H1 (cell line): ENCODE measurements at regions not wholly inside any gene's neighbourhood (a gene's known extent, or its start where the extent isn't known, plus 50 kb on each side); places are given as distances from the start of the nearest gene placed in this dataset.
A peak's percentile ranks its signal among the peaks of the same experiment; 100 is the strongest.

Source experiments
- CTCF ChIA-PET: fragments of 300-600 bp; sonication (Branson Sonifier 250); formaldehyde crosslinking; loops from one replicate; lab custom pipeline; 2021; ENCODE audit not compliant: partially characterized antibody; lab: Charles Lee
- POLR2A ChIA-PET: fragments of 300-600 bp; sonication (Branson Sonifier 250); formaldehyde crosslinking; loops from one replicate; lab custom pipeline; 2021; ENCODE audit warnings: inconsistent platforms; ENCODE audit not compliant: partially characterized antibody; lab: Charles Lee
- DNase-seq, 2 experiments: peaks; one replicate each; pipeline versions ENCODE4 v3.0.0 to v3.0.0-alpha.2; 2010 to 2022; ENCODE audit warnings: low spot score in 2 of 2, low read depth in 1 of 2, mixed read lengths in 1 of 2
- FAIRE-seq: peaks from 2 replicates; lab custom pipeline; 2011; peaks lifted over from hg19 to GRCh38; lab: Jason Lieb, UNC
- H2AFZ ChIP-seq: 2 replicates; pipeline ENCODE4 v1.8.1; 2012; ENCODE audit warnings: low read length, inconsistent platforms
- H2AK5ac ChIP-seq: 2 replicates; pipeline ENCODE4 v1.6.1; 2013; ENCODE audit warnings: low read depth, low read length
- H2BK120ac ChIP-seq: replicated peaks from 2 replicates; pipeline ENCODE3; 2013; ENCODE audit warnings: low read depth, low read length, inconsistent platforms
- H2BK12ac ChIP-seq: 2 replicates; pipeline ENCODE4 v1.6.1; 2013; ENCODE audit warnings: low read depth, low read length
- H2BK15ac ChIP-seq: 2 replicates; pipeline ENCODE4 v1.6.1; 2013; ENCODE audit warnings: low read length
- H2BK20ac ChIP-seq: 2 replicates; pipeline ENCODE4 v1.6.1; 2013; ENCODE audit warnings: low read length
- H2BK5ac ChIP-seq: 2 replicates; pipeline ENCODE4 v1.6.1; 2013; ENCODE audit warnings: low read depth, low read length
- H3K14ac ChIP-seq: 2 replicates; pipeline ENCODE4 v1.6.1; 2013; ENCODE audit warnings: inconsistent platforms; ENCODE audit not compliant: insufficient read length
- H3K18ac ChIP-seq: 2 replicates; pipeline ENCODE4 v1.6.1; 2013; ENCODE audit warnings: low read length; ENCODE audit errors: extremely low read depth
- H3K23ac ChIP-seq: 2 replicates; pipeline ENCODE4 v1.6.1; 2013; ENCODE audit warnings: inconsistent platforms; ENCODE audit not compliant: insufficient read length
- H3K23me2 ChIP-seq: 2 replicates; pipeline ENCODE4 v1.6.1; 2013; ENCODE audit warnings: low read depth, low read length
- H3K27ac ChIP-seq: 2 replicates; pipeline ENCODE4 v1.6.1; 2011; ENCODE audit warnings: low read depth, low read length, inconsistent platforms
- H3K27me3 ChIP-seq, 4 experiments: replicated peaks in 1 of 4; 1 replicate in 1 of 4; 2 replicates in 3 of 4; pipeline versions ENCODE4 v1.6.1 to v1.8.1; 2011 to 2013; ENCODE audit warnings: low read length in 3 of 4, mild to moderate bottlenecking in 3 of 4, inconsistent platforms in 2 of 4, mixed read lengths in 2 of 4, moderate library complexity in 1 of 4; ENCODE audit not compliant: control insufficient read depth in 3 of 4, insufficient read depth in 3 of 4; ENCODE audit errors: extremely low read depth in 1 of 4
- H3K36me3 ChIP-seq, 4 experiments: 2 replicates each; pipeline versions ENCODE4 v1.6.1 to v1.8.1; 2011 to 2013; ENCODE audit warnings: mild to moderate bottlenecking in 4 of 4, low read length in 3 of 4, moderate library complexity in 2 of 4, control low read depth in 1 of 4, inconsistent platforms in 1 of 4; ENCODE audit not compliant: insufficient read depth in 4 of 4, control insufficient read depth in 2 of 4
- H3K4ac ChIP-seq: replicated peaks from 2 replicates; pipeline ENCODE3; 2013; ENCODE audit warnings: low read length, low read depth, mixed read lengths, inconsistent platforms; ENCODE audit not compliant: insufficient read length
- H3K4me1 ChIP-seq, 4 experiments: replicated peaks in 1 of 4; 1 replicate in 1 of 4; 2 replicates in 3 of 4; pipeline versions ENCODE4 v1.6.1 to v1.8.1; 2011 to 2013; ENCODE audit warnings: low read length in 3 of 4, inconsistent platforms in 2 of 4, mixed read lengths in 1 of 4; ENCODE audit not compliant: insufficient read depth in 4 of 4, control insufficient read depth in 3 of 4
- H3K4me2 ChIP-seq, 2 experiments: 2 replicates each; pipeline versions ENCODE4 v1.6.1 to v1.8.1; 2011 to 2013; ENCODE audit warnings: low read depth in 2 of 2, low read length in 2 of 2, control low read depth in 1 of 2, inconsistent platforms in 1 of 2, mild to moderate bottlenecking in 1 of 2; ENCODE audit not compliant: insufficient read depth in 1 of 2
- H3K4me3 ChIP-seq, 4 experiments: fragments of 200-600, 300-600 bp in 1 of 4; sonication (generic), shearing (Covaris generic), sonication (Bioruptor Twin) in 1 of 4; 2 replicates each; pipeline versions ENCODE4 v1.5.1 to v1.8.1; 2011 to 2016; ENCODE audit warnings: low read length in 4 of 4, low read depth in 3 of 4, control low read depth in 2 of 4, inconsistent platforms in 2 of 4, mild to moderate bottlenecking in 2 of 4, mixed read lengths in 1 of 4, moderate library complexity in 1 of 4; ENCODE audit not compliant: insufficient read depth in 2 of 4; ENCODE audit errors: extremely low read depth in 1 of 4
- H3K56ac ChIP-seq: replicated peaks from 2 replicates; pipeline ENCODE3; 2013; ENCODE audit warnings: low read depth, mild to moderate bottlenecking, mixed read lengths, low read length, inconsistent platforms; ENCODE audit not compliant: insufficient read length
- H3K79me1 ChIP-seq: 2 replicates; pipeline ENCODE4 v1.6.1; 2013; ENCODE audit warnings: low read depth, low read length, control low read depth
- H3K79me2 ChIP-seq, 2 experiments: 2 replicates each; pipeline versions ENCODE4 v1.6.1 to v1.8.1; 2012 to 2013; ENCODE audit warnings: low read length in 2 of 2, mild to moderate bottlenecking in 2 of 2, inconsistent platforms in 1 of 2; ENCODE audit not compliant: insufficient read depth in 2 of 2, control insufficient read depth in 1 of 2
- H3K9ac ChIP-seq, 4 experiments: replicated peaks in 1 of 4; 1 replicate in 1 of 4; 2 replicates in 3 of 4; pipeline versions ENCODE4 v1.6.1 to v1.8.1; 2011 to 2013; ENCODE audit warnings: low read depth in 3 of 4, low read length in 3 of 4, control low read depth in 2 of 4, mild to moderate bottlenecking in 2 of 4, moderate library complexity in 2 of 4, inconsistent platforms in 1 of 4; ENCODE audit errors: extremely low read depth in 1 of 4
- H3K9me3 ChIP-seq, 2 experiments: 2 replicates each; pipeline versions ENCODE4 v1.6.1 to v1.8.1; 2012 to 2013; ENCODE audit warnings: mild to moderate bottlenecking in 2 of 2, moderate library complexity in 2 of 2, control low read depth in 1 of 2, inconsistent platforms in 1 of 2, low read depth in 1 of 2, low read length in 1 of 2, mixed read lengths in 1 of 2; ENCODE audit not compliant: insufficient read depth in 2 of 2
- H4K20me1 ChIP-seq, 2 experiments: replicated peaks in 1 of 2; 2 replicates each; pipeline versions ENCODE3 to v1.8.1; 2011 to 2013; ENCODE audit warnings: inconsistent platforms in 2 of 2, low read length in 2 of 2, mild to moderate bottlenecking in 1 of 2; ENCODE audit not compliant: insufficient read depth in 2 of 2, control insufficient read depth in 1 of 2
- H4K5ac ChIP-seq: 2 replicates; pipeline ENCODE4 v1.6.1; 2013; ENCODE audit warnings: low read length, low read depth, mixed read lengths, inconsistent platforms; ENCODE audit not compliant: insufficient read length
- H4K8ac ChIP-seq: 2 replicates; pipeline ENCODE4 v1.8.0; 2013; ENCODE audit warnings: mild to moderate bottlenecking, moderate library complexity, low read length, inconsistent platforms; ENCODE audit not compliant: insufficient read depth; ENCODE audit errors: extremely low read depth
- H4K91ac ChIP-seq: replicated peaks from 2 replicates; pipeline ENCODE3; 2013; ENCODE audit warnings: low read length, mixed read lengths, inconsistent platforms; ENCODE audit not compliant: insufficient read length
- SP1 ChIP-seq: IDR thresholded peaks from 2 replicates; pipeline ENCODE4 v1.6.1; 2011; ENCODE audit warnings: low read depth, low read length
- WGBS, 2 experiments: shearing (Covaris generic) in 1 of 2; methylation state at CpG; one replicate each; pipeline versions ENCODE4 v1.1.6 to v1.1.7; 2013 to 2015; ENCODE audit warnings: low lambda C conversion rate in 2 of 2, mixed read lengths in 2 of 2, inconsistent platforms in 1 of 2, low coverage in 1 of 2, missing lambda C conversion rate in 1 of 2; ENCODE audit not compliant: insufficient replicate concordance in 2 of 2, insufficient coverage in 1 of 2, insufficient read length in 1 of 2; ENCODE audit errors: extremely low coverage in 1 of 2, missing lambda C conversion rate in 1 of 2; 5-methylcytosine and 5-hydroxymethylcytosine counted together
- TF ChIP-seq, protein P1 (sequence below), 3 experiments: IDR thresholded peaks; 1 replicate in 2 of 3; 2 replicates in 1 of 3; pipeline versions ENCODE4 v1.5.1 to v1.6.1; 2011; ENCODE audit warnings: low read length in 3 of 3, mild to moderate bottlenecking in 3 of 3, inconsistent platforms in 2 of 3, low read depth in 1 of 3, moderate library complexity in 1 of 3; ENCODE audit not compliant: insufficient read depth in 1 of 3; ENCODE audit errors: control extremely low read depth in 1 of 3

DNA sequence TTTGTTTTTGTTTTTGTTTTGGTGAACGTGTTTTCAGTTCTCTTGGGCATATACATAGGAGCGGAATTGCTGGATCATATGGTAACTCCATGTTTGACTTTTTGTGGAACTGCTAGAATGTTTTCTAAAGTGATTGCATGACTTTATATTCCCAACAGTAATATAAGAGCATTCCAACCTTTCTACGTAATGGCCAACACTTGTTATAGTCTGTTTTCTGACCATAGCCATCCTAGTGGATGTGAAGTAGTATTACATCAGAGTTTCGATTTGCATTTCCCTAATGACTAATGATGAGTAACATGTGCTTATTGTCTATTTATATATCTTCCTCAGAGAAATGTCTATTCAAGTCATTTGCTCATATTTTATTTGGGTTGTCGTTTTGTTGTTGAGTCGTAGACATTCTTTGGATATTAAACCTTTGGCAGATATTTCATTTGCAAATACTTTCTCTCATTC, 268.7 kb downstream of the AEBP2 start:
- DNase-seq (no peak), FAIRE-seq (no peak)
- Histone ChIP-seq H2BK5ac (no peak overlapping the region), H4K20me1 (no peaks in the 10 kb centered on the region), H2BK120ac (no peak overlapping the region), H3K36me3 (no peaks in the 10 kb centered on the region), H3K23me2 (no peaks in the 10 kb centered on the region), H2AK5ac (no peak overlapping the region), H4K5ac (no peak overlapping the region), H3K27me3 (no peaks in the 10 kb centered on the region), H3K4ac (no peak overlapping the region), H3K79me1 (no peaks in the 10 kb centered on the region), H3K79me2 (no peaks in the 10 kb centered on the region), H3K14ac (no peak overlapping the region), H3K56ac (no peak overlapping the region), H2BK20ac (no peak overlapping the region), H3K4me2 (no peak overlapping the region), H4K8ac (no peak overlapping the region), H3K9ac (no peak overlapping the region), H3K9me3 (peaks cover 3 to 8% of the 10 kb centered on the region in 2 experiments; a peak in 2 of 4 replicates), H2BK12ac (no peak overlapping the region), H2BK15ac (no peak overlapping the region), H3K4me3 (no peak overlapping the region), H3K27ac (no peak overlapping the region), H4K91ac (no peak overlapping the region), H3K18ac (no peak overlapping the region), H2AFZ (no peak overlapping the region), H3K23ac (no peak overlapping the region), H3K4me1 (no peaks in the 10 kb centered on the region)
- WGBS, 2 experiments: 88% methylated on average over 6 of the region's 6 CpGs; no CpG with 5 or more reads in 1 of the 2 experiments
- POLR2A ChIA-PET: no interaction called here
- TF ChIP-seq, protein P1, sequence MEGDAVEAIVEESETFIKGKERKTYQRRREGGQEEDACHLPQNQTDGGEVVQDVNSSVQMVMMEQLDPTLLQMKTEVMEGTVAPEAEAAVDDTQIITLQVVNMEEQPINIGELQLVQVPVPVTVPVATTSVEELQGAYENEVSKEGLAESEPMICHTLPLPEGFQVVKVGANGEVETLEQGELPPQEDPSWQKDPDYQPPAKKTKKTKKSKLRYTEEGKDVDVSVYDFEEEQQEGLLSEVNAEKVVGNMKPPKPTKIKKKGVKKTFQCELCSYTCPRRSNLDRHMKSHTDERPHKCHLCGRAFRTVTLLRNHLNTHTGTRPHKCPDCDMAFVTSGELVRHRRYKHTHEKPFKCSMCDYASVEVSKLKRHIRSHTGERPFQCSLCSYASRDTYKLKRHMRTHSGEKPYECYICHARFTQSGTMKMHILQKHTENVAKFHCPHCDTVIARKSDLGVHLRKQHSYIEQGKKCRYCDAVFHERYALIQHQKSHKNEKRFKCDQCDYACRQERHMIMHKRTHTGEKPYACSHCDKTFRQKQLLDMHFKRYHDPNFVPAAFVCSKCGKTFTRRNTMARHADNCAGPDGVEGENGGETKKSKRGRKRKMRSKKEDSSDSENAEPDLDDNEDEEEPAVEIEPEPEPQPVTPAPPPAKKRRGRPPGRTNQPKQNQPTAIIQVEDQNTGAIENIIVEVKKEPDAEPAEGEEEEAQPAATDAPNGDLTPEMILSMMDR (IDR thresholded peaks at IDR 0.05; ENCODE audit: control extremely low read depth in 1 of 3, insufficient read depth in 1 of 3, low read depth in 1 of 3, low read length in 3 of 3): peak in 1 of 3 experiments; percentile 11; a peak in 1 of 4 replicates
- TF ChIP-seq SP1: no peak
- CTCF ChIA-PET: interaction anchor here (1.5 kb wide), 1 partner anchor 10 kb away, joined by 3 read pairs; no protein-coding TSS in a partner anchor
